HepG2 (cell line): ENCODE measurements at regions not wholly inside any gene's neighbourhood (a gene's known extent, or its start where the extent isn't known, plus 50 kb on each side); places are given as distances from the start of the nearest gene placed in this dataset.
"Not testable (repeated sequence)": the region's sequence is repeated elsewhere in the genome, so short reads cannot be mapped to it uniquely, and the experiment has no call there.

Experiments used
- ATAC-seq: fragments of 200-7000 bp; cut with Tn5 transposase; 3 replicates; pipeline ENCODE4 v1.9.1; 2020; ENCODE audit warnings: mild to moderate bottlenecking, moderate library complexity
- BruUV-seq: library from RNA; stranded (reverse); fragments of 400-500 nt; replicated peaks from 2 replicates; lab custom pipeline; 2021; lab: Mats Ljungman, UMichigan
- CTCF ChIA-PET: fragments of 300-600 bp; formaldehyde crosslinking; extraction: SDS; loops from one replicate; lab custom pipeline; 2021; ENCODE audit warnings: low total read pairs, inconsistent platforms, low intra/inter-chr PET ratio; lab: Yijun Ruan, JAX
- POLR2A ChIA-PET: fragments of 350-600 bp; sonication (Branson Sonifier 250); formaldehyde crosslinking; loops from one replicate; lab custom pipeline; 2020; ENCODE audit warnings: antibody characterized with exemption, inconsistent platforms; lab: Yijun Ruan, JAX
- DNase-seq: peaks from one replicate; pipeline ENCODE4 v3.0.0-alpha.2; 2015; ENCODE audit warnings: low spot score
- FAIRE-seq: peaks from 3 replicates; lab custom pipeline; 2011; peaks lifted over from hg19 to GRCh38; lab: Jason Lieb, UNC
- H2AFZ ChIP-seq: one replicate; pipeline ENCODE4 v1.6.1; 2011; ENCODE audit warnings: low read length, inconsistent platforms
- H3K27ac ChIP-seq: fragments of 300-600 bp; 3 replicates; pipeline ENCODE4 v1.8.0; 2011; ENCODE audit warnings: mixed run types, mild to moderate bottlenecking, mixed read lengths, low read length, inconsistent platforms; ENCODE audit not compliant: insufficient read depth; ENCODE audit errors: extremely low read length
- H3K27me3 ChIP-seq, 2 experiments: fragments of 200-600 bp in 1 of 2; 2 replicates in 1 of 2; 3 replicates in 1 of 2; pipeline versions ENCODE4 v1.6.0 to v1.8.0; 2011; ENCODE audit warnings: low read length in 2 of 2, mild to moderate bottlenecking in 2 of 2, moderate library complexity in 2 of 2, inconsistent platforms in 1 of 2; ENCODE audit not compliant: insufficient read depth in 2 of 2, control insufficient read depth in 1 of 2
- H3K36me3 ChIP-seq, 2 experiments: fragments of 200-600 bp in 1 of 2; replicated peaks in 1 of 2; 2 replicates in 1 of 2; 3 replicates in 1 of 2; pipeline versions ENCODE4 v1.5.1 to v1.8.0; 2011; ENCODE audit warnings: low read length in 2 of 2, inconsistent platforms in 1 of 2; ENCODE audit not compliant: insufficient read depth in 2 of 2, control insufficient read depth in 1 of 2
- H3K4me1 ChIP-seq: 2 replicates; pipeline ENCODE4 v1.5.1; 2012; ENCODE audit warnings: low read length, inconsistent platforms; ENCODE audit not compliant: insufficient read depth
- H3K4me2 ChIP-seq: 2 replicates; pipeline ENCODE4 v1.6.0; 2011; ENCODE audit warnings: low read depth, low read length, inconsistent platforms
- H3K4me3 ChIP-seq, 3 experiments: fragments of 200-600 bp in 1 of 3; sonication (generic), shearing (Covaris generic) in 1 of 3; replicated peaks in 1 of 3; 2 replicates each; pipeline ENCODE4 v1.5.1; 2011 to 2016; ENCODE audit warnings: low read length in 3 of 3, inconsistent platforms in 2 of 3, low read depth in 2 of 3, mild to moderate bottlenecking in 2 of 3, control low read depth in 1 of 3, mixed read lengths in 1 of 3; ENCODE audit not compliant: insufficient read depth in 1 of 3
- H3K79me2 ChIP-seq: one replicate; pipeline ENCODE4 v1.6.1; 2011; ENCODE audit warnings: low read length, inconsistent platforms; ENCODE audit not compliant: insufficient read depth
- H3K9ac ChIP-seq: 2 replicates; pipeline ENCODE4 v1.6.0; 2011; ENCODE audit warnings: mild to moderate bottlenecking, low read depth, low read length, inconsistent platforms; ENCODE audit not compliant: insufficient read depth
- H3K9me3 ChIP-seq: 2 replicates; pipeline ENCODE4 v1.5.1; 2012; ENCODE audit warnings: mild to moderate bottlenecking, low read length
- H4K20me1 ChIP-seq: 2 replicates; pipeline ENCODE4 v1.6.0; 2011; ENCODE audit warnings: inconsistent platforms, mild to moderate bottlenecking, low read length, moderate library complexity; ENCODE audit not compliant: insufficient read depth
- ASH2L ChIP-seq: fragments of 300-600, 200-600 bp; sonication (generic); IDR thresholded peaks from 2 replicates; pipeline ENCODE4 v1.7.0; 2017; ENCODE audit warnings: low read depth, mild to moderate bottlenecking, moderate library complexity, mixed read lengths, low read length; ENCODE audit not compliant: insufficient read length
- KDM3A ChIP-seq: IDR thresholded peaks from 2 replicates; pipeline ENCODE4 v1.6.1; 2018; ENCODE audit warnings: low read depth, missing compliant biosample characterization
- NFIC ChIP-seq: IDR thresholded peaks from 2 replicates; pipeline ENCODE4 v1.6.1; 2012; ENCODE audit warnings: mild to moderate bottlenecking, low read length, inconsistent platforms
- SP140L ChIP-seq: sonication (generic); formaldehyde crosslinking; IDR thresholded peaks from 2 replicates; pipeline ENCODE4 v1.4.0; 2020; ENCODE audit warnings: missing genetic modification reagents, borderline replicate concordance
- YY1 ChIP-seq: IDR thresholded peaks from 2 replicates; pipeline ENCODE4 v1.6.1; 2011; ENCODE audit warnings: low read length, low read depth, moderate library complexity, mild to moderate bottlenecking; ENCODE audit not compliant: insufficient read depth, insufficient replicate concordance
- ZFP62 ChIP-seq: sonication (generic); formaldehyde crosslinking; IDR thresholded peaks from 2 replicates; pipeline ENCODE4 v1.4.0; 2020; ENCODE audit warnings: missing genetic modification reagents
- ZFP90 ChIP-seq: sonication (generic); formaldehyde crosslinking; IDR thresholded peaks from 2 replicates; pipeline ENCODE4 v1.8.0; 2022; ENCODE audit warnings: missing genetic modification reagents, mild to moderate bottlenecking, inconsistent platforms, borderline replicate concordance
- ZNF12 ChIP-seq: sonication (generic); formaldehyde crosslinking; IDR thresholded peaks from 2 replicates; pipeline ENCODE4 v1.5.0; 2020; ENCODE audit warnings: missing genetic modification reagents
- ZNF446 ChIP-seq: sonication (generic); formaldehyde crosslinking; IDR thresholded peaks from 2 replicates; pipeline ENCODE4 v1.5.0; 2020; ENCODE audit warnings: mild to moderate bottlenecking, missing genetic modification reagents
- ZNF484 ChIP-seq: sonication (generic); formaldehyde crosslinking; IDR thresholded peaks from 2 replicates; pipeline ENCODE4 v1.5.1; 2020; ENCODE audit warnings: mild to moderate bottlenecking, low read depth, missing genetic modification reagents, borderline replicate concordance
- ZNF496 ChIP-seq: sonication (generic); formaldehyde crosslinking; IDR thresholded peaks from 2 replicates; pipeline ENCODE4 v1.8.1; 2023; ENCODE audit warnings: mild to moderate bottlenecking, moderate library complexity, missing genetic modification reagents; ENCODE audit not compliant: insufficient replicate concordance
- WGBS: methylation state at CpG from one replicate; pipeline ENCODE4 v1.1.6; 2017; ENCODE audit warnings: low lambda C conversion rate; 5-methylcytosine and 5-hydroxymethylcytosine counted together
- in situ Hi-C: cut with HindIII; loops from 2 replicates; pipeline ENCODE4 v1.10.0; 2017; ENCODE audit warnings: low pct_unique_long_range_greater_than_20kb; ENCODE audit not compliant: extremely low pct_ligation_motif_present
- intact Hi-C: fragments of 100-400 bp; cut with micrococcal nuclease; formaldehyde crosslinking; loops from one replicate; pipeline ENCODE4 v1.10.0; 2022; ENCODE audit not compliant: unreplicated experiment
- TF ChIP-seq, protein P1 (sequence below): sonication (generic); formaldehyde crosslinking; IDR thresholded peaks from 2 replicates; pipeline ENCODE4 v1.5.0; 2020; ENCODE audit warnings: missing genetic modification reagents

DNA sequence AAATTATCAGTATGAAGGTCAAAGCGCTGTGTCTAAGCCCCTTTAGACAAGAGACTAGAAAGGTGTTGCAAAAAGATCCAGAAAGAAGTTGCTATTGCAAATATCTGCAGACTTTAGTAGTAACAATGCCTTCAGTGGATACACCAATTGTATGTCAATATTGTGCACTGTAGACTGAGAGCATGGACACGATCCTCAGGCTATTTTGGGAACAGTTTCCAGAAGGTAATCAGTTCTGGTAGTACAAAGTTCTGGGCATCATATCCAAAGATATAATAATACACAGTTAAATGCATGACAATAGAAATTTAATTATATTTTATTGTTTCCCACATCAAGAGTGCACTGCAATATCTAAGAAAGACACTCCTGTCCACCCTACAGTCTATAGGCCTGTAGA is 84.1 kb upstream of the LUZP2 start:
- intact Hi-C loops, result no loop called here
- Histone ChIP-seq H3K9ac (no peak overlapping the region), H3K9me3 (no peaks in the 10 kb centered on the region), H2AFZ (no peak overlapping the region), H3K27ac (no peak overlapping the region), H3K4me1 (no peaks in the 10 kb centered on the region), H3K36me3 (no peaks in the 10 kb centered on the region), H3K4me2 (no peak overlapping the region), H3K79me2 (no peaks in the 10 kb centered on the region), H4K20me1 (no peaks in the 10 kb centered on the region), H3K27me3 (no peaks in the 10 kb centered on the region), H3K4me3 (no peak overlapping the region)
- TF ChIP-seq ZNF12 (CRISPR knock-in tag) (no peak), SP140L (CRISPR knock-in tag) (no peak), NFIC (no peak), YY1 (no peak), ZNF446 (CRISPR knock-in tag) (no peak), ASH2L (no peak), ZFP90 (no peak)
- no peak for DNase-seq
- POLR2A ChIA-PET, result interaction anchor here (0.7 kb wide), 1 partner anchor 433 kb away, joined by 3 read pairs; no protein-coding TSS in a partner anchor
- WGBS, result 0% methylated on average over 2 of the region's 2 CpGs
- no peak for FAIRE-seq
- in situ Hi-C loops, result no loop called here
- BruUV-seq, result no TSS peak
- CTCF ChIA-PET, result no interaction called here
- ATAC-seq, result no peak

DNA sequence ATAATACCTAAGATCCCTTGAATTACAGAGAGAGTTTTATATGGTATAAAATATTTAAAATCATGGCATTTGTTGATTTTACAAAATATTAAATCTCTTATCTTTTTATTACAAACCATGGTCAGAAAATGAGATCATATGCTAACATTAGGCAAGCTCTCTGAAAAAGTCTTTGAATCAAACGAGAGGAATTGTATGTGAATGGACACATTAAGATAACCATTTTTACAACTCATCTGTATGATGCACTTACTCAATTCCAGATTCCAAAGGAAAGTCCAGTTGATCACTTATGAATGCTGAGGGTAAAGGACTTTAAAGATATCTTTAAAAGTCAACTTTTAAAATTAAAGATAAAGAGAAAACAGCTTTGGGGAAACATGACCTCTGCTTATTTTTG is 83.5 kb upstream of the LUZP2 start:
- no peak overlapping the region for H3K9ac ChIP-seq
- no peaks in the 10 kb centered on the region for H3K9me3 ChIP-seq
- FAIRE-seq (no peak), ATAC-seq (no peak), DNase-seq (no peak)
- intact Hi-C loops (no loop called here), in situ Hi-C loops (no loop called here)
- BruUV-seq, result no TSS peak
- POLR2A ChIA-PET, result no interaction called here
- no peaks in the 10 kb centered on the region for H3K27me3 ChIP-seq
- no peaks in the 10 kb centered on the region for H4K20me1 ChIP-seq
- H3K27ac ChIP-seq, result no peak overlapping the region
- TF ChIP-seq ZNF496 (no peak), ZFP62 (no peak), KDM3A (CRISPR knock-in tag) (no peak), ZNF484 (no peak)
- TF ChIP-seq, protein P1, sequence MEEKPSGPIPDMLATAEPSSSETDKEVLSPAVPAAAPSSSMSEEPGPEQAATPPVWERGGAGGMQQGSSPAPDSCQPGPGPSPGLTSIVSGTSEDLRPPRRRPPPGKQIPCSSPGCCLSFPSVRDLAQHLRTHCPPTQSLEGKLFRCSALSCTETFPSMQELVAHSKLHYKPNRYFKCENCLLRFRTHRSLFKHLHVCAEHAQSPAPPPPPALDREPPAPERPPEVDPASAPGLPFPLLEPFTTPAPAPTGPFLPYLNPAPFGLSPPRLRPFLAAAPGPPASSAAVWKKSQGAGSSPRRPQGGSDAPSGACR (CRISPR knock-in tag), result no peak
- CTCF ChIA-PET, result no interaction called here
- H3K4me2 ChIP-seq, result no peak overlapping the region
- no peaks in the 10 kb centered on the region for H3K79me2 ChIP-seq
- H3K36me3 ChIP-seq, result no peaks in the 10 kb centered on the region
- no peak overlapping the region for H2AFZ ChIP-seq
- no peaks in the 10 kb centered on the region for H3K4me1 ChIP-seq
- WGBS, result 0% methylated on average over 1 of the region's 1 CpG
- no peak overlapping the region for H3K4me3 ChIP-seq

- intact Hi-C loops, H3K4me3 ChIP-seq, H2AFZ ChIP-seq, H3K27me3 ChIP-seq, H3K9me3 ChIP-seq, H3K79me2 ChIP-seq, CTCF ChIA-PET, H3K4me2 ChIP-seq, BruUV-seq, H3K9ac ChIP-seq, H3K4me1 ChIP-seq, FAIRE-seq, H3K27ac ChIP-seq, POLR2A ChIA-PET, H4K20me1 ChIP-seq, H3K36me3 ChIP-seq, in situ Hi-C loops, ATAC-seq, DNase-seq: not testable (repeated sequence)
- 51% methylated on average over 6 of the region's 34 CpGs for WGBS
Observed at GRCh38 chr11:24415955-24416636, 80.8 kb upstream of the LUZP2 start.
